Psoas muscle (tissue), 7 donors: ENCODE measurements at regions not wholly inside any gene's neighbourhood (a gene's known extent, or its start where the extent isn't known, plus 50 kb on each side); places are given as distances from the start of the nearest gene placed in this dataset.

Source experiments
- ATAC-seq, 4 donors: fragments of 200-7000 bp; cut with Tn5 transposase; one replicate each; pipeline ENCODE4 v1.9.1; 2020; ENCODE audit warnings: moderate library complexity in 3 of 4, mild to moderate bottlenecking in 2 of 4
- DNase-seq, 2 donors: peaks; one replicate each; pipeline ENCODE4 v3.0.0-alpha.2; 2020
- H3K27ac ChIP-seq: fragments of 200-600 bp; one replicate; pipeline ENCODE4 v1.8.0; 2022
- H3K27me3 ChIP-seq, 3 donors: fragments of 200-600 bp in 1 of 3; one replicate each; pipeline versions ENCODE4 v1.6.1 to v1.8.0; 2013 to 2022; ENCODE audit warnings: low read length in 2 of 3, mild to moderate bottlenecking in 2 of 3, moderate library complexity in 1 of 3; ENCODE audit not compliant: insufficient read depth in 3 of 3
- H3K36me3 ChIP-seq, 2 donors: fragments of 200-600 bp in 1 of 2; one replicate each; pipeline versions ENCODE4 v1.6.1 to v1.8.0; 2013 to 2022; ENCODE audit warnings: low read depth in 1 of 2, mild to moderate bottlenecking in 1 of 2, moderate library complexity in 1 of 2; ENCODE audit not compliant: insufficient read depth in 1 of 2
- H3K4me1 ChIP-seq: fragments of 200-600 bp; one replicate; pipeline ENCODE4 v1.8.0; 2022
- H3K4me3 ChIP-seq: fragments of 200-600 bp; one replicate; pipeline ENCODE4 v1.8.0; 2022; ENCODE audit warnings: mild to moderate bottlenecking
- H3K9me3 ChIP-seq: fragments of 200-600 bp; one replicate; pipeline ENCODE4 v1.8.0; 2022
- WGBS, 3 donors: extraction: QIAGEN DNeasy Blood & Tissue Kit; methylation state at CpG; one replicate each; pipeline versions ENCODE4 v1.1.6 to v1.1.7; 2013; 5-methylcytosine and 5-hydroxymethylcytosine counted together
- intact Hi-C, 2 donors: fragments of 100-400 bp; cut with DNase I; formaldehyde crosslinking; loops; one replicate each; pipeline versions ENCODE4 v1.11.0 to v1.14.2; 2022
- TF ChIP-seq, protein P1 (sequence below): fragments of 200-600 bp; IDR thresholded peaks from one replicate; pipeline ENCODE4 v1.8.0; 2022; ENCODE audit warnings: antibody characterized with exemption
- donor health status: healthy with polysubstance abuse.
- donor health status: DM: no; HTN: no; CAD: no; lungs with moderate emphysema.
- donor health status: Bipolar disorder and iron deficiency.
- donor health status: healthy.
- donor health status: DM: yes; HTN: yes; CAD: no.
- donor health status: DM: no; HTN: no; CAD: no.
- donor health status: DM: yes; HTN: yes; CAD: no.

DNA sequence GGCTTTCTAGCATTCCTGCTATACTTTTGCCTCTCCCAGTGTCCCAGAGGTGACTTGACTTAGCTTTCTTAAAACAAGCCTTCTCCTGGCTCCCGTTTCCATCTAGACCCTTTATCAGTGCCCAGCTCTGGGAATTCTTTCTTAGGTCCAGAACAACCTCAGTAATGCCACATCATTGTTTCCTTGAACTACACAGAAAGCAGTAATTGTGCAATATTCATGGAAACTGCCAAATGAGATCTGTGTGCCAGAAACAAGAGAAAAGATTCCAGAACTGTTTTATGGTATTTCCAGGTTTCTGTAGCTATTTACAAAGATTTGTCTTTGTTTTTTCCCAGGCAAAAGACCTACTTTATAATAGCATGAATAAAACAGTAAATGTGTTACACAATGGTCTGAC, 391.3 kb downstream of the SLCO4C1 start:
- ATAC-seq (no peak), DNase-seq (no peak)
- Histone ChIP-seq H3K27ac (no peak overlapping the region), H3K4me3 (no peak overlapping the region), H3K36me3 (no peaks in the 10 kb centered on the region), H3K4me1 (no peaks in the 10 kb centered on the region), H3K9me3 (no peaks in the 10 kb centered on the region), H3K27me3 (peaks cover 0 to 2% (median 0%) of the 10 kb centered on the region in 3 donors)
- intact Hi-C loops, result no loop called here
- TF ChIP-seq, protein P1, sequence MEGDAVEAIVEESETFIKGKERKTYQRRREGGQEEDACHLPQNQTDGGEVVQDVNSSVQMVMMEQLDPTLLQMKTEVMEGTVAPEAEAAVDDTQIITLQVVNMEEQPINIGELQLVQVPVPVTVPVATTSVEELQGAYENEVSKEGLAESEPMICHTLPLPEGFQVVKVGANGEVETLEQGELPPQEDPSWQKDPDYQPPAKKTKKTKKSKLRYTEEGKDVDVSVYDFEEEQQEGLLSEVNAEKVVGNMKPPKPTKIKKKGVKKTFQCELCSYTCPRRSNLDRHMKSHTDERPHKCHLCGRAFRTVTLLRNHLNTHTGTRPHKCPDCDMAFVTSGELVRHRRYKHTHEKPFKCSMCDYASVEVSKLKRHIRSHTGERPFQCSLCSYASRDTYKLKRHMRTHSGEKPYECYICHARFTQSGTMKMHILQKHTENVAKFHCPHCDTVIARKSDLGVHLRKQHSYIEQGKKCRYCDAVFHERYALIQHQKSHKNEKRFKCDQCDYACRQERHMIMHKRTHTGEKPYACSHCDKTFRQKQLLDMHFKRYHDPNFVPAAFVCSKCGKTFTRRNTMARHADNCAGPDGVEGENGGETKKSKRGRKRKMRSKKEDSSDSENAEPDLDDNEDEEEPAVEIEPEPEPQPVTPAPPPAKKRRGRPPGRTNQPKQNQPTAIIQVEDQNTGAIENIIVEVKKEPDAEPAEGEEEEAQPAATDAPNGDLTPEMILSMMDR, result no peak
- 31 to 47% (median 36%) methylated on average over 1 of the region's 1 CpG for WGBS, 3 donors

DNA sequence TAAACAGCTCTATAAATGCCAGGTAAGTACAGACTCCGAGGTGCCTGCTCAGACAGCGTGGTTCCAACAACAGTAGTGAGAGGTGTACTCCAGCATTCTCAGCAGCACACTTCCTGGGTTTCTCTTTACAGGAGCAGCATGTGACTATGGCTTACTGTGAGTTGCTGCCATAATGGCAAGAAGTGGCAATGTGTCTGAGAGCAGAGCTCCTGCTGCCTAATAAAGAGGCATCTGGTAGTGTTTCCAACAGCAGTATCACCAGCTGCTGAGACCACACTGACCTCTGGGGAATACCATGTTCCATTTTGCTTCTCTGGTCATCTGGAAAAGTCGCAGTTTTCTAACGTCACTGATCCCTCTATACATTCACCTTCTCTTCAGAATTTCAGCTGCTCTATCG, 398.2 kb downstream of the SLCO4C1 start:
- WGBS, 3 donors, result 50 to 61% (median 54%) methylated on average over 5 of the region's 5 CpGs
- DNase-seq, result no peak
- intact Hi-C loops, result no loop called here
- no peaks in the 10 kb centered on the region for H3K27me3 ChIP-seq
- H3K9me3 ChIP-seq, result no peaks in the 10 kb centered on the region
- no peak overlapping the region for H3K27ac ChIP-seq
- TF ChIP-seq, protein P1, result no peak
- no peaks in the 10 kb centered on the region for H3K36me3 ChIP-seq
- no peak for ATAC-seq
- H3K4me1 ChIP-seq, result no peaks in the 10 kb centered on the region
- no peak overlapping the region for H3K4me3 ChIP-seq

DNA sequence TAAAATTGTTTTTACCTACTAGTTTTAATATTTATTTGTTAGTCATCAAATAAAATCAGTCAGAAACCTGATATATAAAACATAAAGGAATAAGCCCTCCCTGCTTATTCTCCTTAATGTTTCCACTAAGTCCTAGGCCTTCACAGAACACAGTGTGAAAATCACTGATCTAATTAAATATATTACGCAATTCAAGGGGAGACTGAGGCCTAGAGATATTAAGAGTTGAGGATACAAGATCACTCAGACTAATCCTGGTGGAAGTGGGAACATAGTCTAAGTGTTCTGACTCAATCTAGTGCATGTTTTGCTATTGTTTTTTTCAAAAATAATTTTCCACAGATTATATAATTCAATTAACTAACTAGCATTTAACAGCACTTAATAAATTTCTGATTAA, 401.1 kb downstream of the SLCO4C1 start:
- Histone ChIP-seq H3K27me3 (no peaks in the 10 kb centered on the region), H3K36me3 (no peaks in the 10 kb centered on the region), H3K27ac (no peak overlapping the region), H3K9me3 (no peaks in the 10 kb centered on the region), H3K4me1 (no peaks in the 10 kb centered on the region), H3K4me3 (no peak overlapping the region)
- ATAC-seq (no peak), DNase-seq (no peak)
- intact Hi-C loops, result no loop called here
- 93 to 97% (median 94%) methylated on average over 1 of the region's 1 CpG for WGBS, 3 donors
- TF ChIP-seq, protein P1, result no peak

DNA sequence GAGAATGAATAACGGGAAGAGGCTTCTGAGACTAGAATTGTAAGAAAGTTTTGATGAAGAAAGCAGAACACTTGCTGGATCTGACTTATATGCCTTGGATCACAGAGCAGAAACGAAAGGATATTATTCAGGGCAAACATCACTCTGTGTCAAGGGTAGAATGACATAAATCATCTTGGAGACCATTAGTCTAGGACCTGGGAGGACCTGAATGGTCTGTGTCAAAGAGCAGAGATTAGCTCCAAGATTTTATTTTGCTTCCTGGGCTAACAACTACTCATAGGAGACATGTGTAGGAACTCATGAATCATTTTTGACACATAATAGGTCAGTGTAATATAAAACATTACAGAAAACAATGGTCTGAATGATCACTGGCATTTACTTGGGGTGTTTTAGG, 417.9 kb downstream of the SLCO4C1 start:
- TF ChIP-seq, protein P1, result no peak
- Histone ChIP-seq H3K27me3 (no peaks in the 10 kb centered on the region), H3K9me3 (no peaks in the 10 kb centered on the region), H3K27ac (no peak overlapping the region), H3K36me3 (no peaks in the 10 kb centered on the region), H3K4me1 (no peaks in the 10 kb centered on the region), H3K4me3 (no peak overlapping the region)
- intact Hi-C loops, result no loop called here
- 33 to 38% (median 36%) methylated on average over 2 of the region's 2 CpGs for WGBS, 3 donors
- no peak for DNase-seq
- no peak for ATAC-seq

DNA sequence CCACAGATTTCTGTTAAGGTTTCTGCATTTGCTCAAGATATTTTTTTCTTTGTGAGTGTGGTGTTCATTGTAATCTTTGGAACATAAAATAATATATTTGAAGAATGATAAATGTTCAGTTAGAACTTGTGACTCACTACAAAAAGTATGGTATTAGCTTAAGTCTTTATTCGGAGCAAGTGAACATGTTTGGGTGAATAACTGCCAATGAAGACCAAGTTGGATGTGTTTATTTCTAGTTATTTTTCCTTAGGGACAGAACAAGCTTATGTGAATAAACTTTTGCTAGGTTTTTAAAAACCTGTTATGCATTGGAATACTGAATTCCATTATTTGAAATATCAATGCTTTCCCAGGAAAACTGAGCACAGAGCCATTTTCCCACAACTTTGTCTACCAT, 418.6 kb downstream of the SLCO4C1 start:
- H3K36me3 ChIP-seq, result no peaks in the 10 kb centered on the region
- TF ChIP-seq, protein P1, result no peak
- no peaks in the 10 kb centered on the region for H3K9me3 ChIP-seq
- no peak for DNase-seq
- H3K27me3 ChIP-seq, result no peaks in the 10 kb centered on the region
- H3K4me1 ChIP-seq, result no peaks in the 10 kb centered on the region
- no peak for ATAC-seq
- WGBS, 3 donors, result 60 to 89% (median 73%) methylated on average over 1 of the region's 1 CpG
- H3K27ac ChIP-seq, result no peak overlapping the region
- intact Hi-C loops, result no loop called here
- no peak overlapping the region for H3K4me3 ChIP-seq
